ENCODE measurements at regions not wholly inside any gene's neighbourhood (a gene's known extent, or its start where the extent isn't known, plus 50 kb on each side); places are given as distances from the start of the nearest gene placed in this dataset.
"Not testable (repeated sequence)": the region's sequence is repeated elsewhere in the genome, so short reads cannot be mapped to it uniquely, and the experiment has no call there.

DNA sequence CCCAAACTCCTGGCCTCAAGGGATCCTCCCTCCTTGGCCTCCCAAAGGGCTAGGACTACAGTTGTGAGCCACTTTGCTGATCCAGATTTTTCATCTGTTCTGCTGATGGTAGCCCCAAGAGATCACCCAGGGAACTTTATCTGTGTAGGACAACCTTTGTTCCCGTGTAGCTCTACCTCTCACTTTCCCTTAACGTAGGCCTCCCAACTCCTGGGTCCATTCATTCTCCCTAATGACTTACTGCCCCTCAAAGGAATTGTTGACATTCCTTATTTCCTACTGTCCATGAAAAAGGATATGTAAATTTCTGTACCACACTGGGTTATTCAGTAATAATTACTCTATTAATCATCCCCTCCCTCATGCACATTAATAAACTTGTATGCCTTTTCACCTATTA lies 51.0 kb upstream of the PHF24 start:
- intact Hi-C loops (cut with DNase I) = no loop called here
- no peak for DNase-seq

GRCh38 chr9:34899535-34900158 lies 58.4 kb upstream of the PHF24 start:
- intact Hi-C loops (cut with DNase I) = loop anchor here (1.0 kb wide), 2 partner anchors 86 to 197 kb away; partner anchors contain the start of gene PIGO

DNA sequence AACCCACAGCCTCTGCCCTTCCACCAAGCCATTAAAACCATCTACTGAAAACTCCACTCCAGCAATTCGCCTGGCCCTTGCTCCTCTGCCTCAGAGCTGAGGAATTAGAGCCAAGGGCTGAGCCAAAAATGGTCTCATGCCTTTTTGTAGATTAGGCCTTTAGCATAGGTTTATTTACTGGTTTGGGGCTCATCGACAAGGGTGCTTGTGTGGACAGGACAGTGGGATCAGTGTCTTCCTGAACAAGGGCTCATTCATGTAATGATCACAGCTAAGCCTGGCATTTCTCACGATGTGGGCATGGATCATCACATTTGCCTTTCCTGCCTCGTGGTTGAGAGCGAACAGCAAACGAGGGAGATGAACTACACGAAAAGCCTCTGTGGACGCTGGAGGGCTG lies 59.2 kb upstream of the PHF24 start:
- DNase-seq = peak in 7 of 10 donors; percentile 13 to 90 (median 38)
- intact Hi-C loops (cut with DNase I) = loop anchor here (1.0 kb wide), 2 partner anchors 86 to 197 kb away; partner anchors contain the start of gene PIGO

More at GRCh38 chr9:34899535-34900158, 58.4 kb upstream of the PHF24 start:
- DNase-seq = peak; percentile 70 to 97 (median 87)

GRCh38 chr9:34896112-34896511 lies 62.0 kb upstream of the PHF24 start:
- DNase-seq = no peak
- intact Hi-C loops (cut with DNase I) = no loop called here

DNA sequence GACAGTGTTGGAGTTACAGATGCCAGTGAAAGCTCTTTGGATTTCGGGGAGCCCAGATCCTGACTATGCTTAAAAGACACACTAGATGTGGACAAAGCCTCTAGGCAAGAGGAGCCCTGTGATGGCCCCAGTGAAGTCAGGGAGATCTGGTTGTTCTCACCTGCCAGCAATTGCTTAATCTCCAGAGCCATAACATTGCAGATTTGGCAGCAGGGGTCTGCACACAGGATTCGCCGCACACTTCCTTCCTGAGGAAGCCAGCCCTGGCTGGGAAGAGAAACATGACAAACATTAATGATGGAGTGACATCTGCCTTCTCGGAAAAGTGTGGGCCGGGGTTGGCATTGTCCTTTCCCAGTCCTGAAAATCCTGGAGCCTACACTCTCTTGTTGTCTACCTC lies 65.2 kb upstream of the PHF24 start:
- intact Hi-C loops (cut with DNase I) = no loop called here
- DNase-seq = no peak

DNA sequence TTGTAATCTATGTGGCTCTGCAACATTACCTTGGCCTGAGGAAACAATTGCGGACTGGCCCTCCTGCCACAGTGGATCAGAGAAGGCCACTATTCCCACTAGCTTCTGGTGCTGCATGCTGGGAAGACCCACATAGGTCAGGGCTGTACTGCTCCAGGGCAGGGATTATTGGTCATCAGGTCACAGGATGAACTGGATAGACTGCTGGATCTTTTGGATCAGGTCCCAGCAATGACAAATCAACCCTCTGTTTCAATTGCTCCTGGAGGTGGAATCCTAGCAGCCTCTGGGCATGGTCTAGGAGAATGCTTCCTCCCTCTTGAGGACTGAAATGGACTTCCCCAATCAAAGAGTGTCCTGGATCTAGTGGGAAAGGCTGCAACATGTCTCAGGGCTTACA lies 66.7 kb upstream of the PHF24 start:
- intact Hi-C loops (cut with DNase I) = no loop called here
- no peak for DNase-seq

DNA sequence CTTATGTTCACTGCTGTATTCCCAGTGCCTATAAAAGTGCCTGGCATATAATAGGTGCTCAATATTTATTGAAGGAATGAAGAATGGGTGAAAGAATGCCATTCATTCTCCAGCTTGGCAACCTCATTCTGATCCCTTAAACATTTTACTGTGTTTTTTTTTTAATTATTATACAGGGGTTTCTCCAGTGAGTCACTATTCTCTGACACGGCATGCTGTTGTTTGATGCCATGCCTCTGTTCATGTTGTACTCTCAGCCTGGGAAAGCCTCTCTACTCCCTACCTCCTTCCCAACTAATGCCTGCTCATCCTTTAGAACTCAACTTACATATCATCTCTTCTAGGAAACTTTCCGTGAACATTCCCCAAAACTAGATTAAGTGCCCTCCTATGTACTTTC lies 70.2 kb upstream of the PHF24 start:
- intact Hi-C loops (cut with DNase I) = no loop called here
- no peak for DNase-seq

GRCh38 chr9:34884747-34885189 lies 73.3 kb upstream of the PHF24 start:
- no peak for DNase-seq
- intact Hi-C loops (cut with DNase I) = no loop called here

GRCh38 chr9:34876096-34876495 lies 82.0 kb upstream of the PHF24 start:
- DNase-seq = no peak
- intact Hi-C loops (cut with DNase I) = no loop called here

- intact Hi-C loops (cut with DNase I) = no loop called here
- peak in 1 of 10 donors; percentile 8 for DNase-seq
These were observed 88.7 kb upstream of the PHF24 start for GRCh38 chr9:34869390-34869789.

DNA sequence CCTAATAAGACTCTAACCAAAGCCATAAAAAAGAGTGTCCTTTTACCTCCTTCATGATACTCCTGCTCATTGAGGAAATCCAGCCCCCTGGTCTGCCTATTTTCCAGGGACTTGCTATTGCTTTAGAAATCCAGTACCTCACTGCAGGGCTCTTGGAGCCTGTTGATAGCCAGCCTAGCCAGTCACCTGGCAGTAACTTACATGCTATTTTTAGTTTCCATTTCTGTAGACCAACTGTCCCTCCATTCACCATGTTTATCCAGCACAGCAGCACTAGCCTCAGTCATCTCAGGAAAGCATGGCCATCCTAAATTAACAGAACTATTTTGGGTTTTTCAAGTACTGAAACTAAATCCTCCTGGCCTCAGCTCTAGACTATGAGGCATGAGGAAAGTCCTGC lies 91.5 kb upstream of the PHF24 start:
- DNase-seq = no peak
- intact Hi-C loops (cut with DNase I) = no loop called here

- intact Hi-C loops (cut with DNase I) = no loop called here
- no peak for DNase-seq
These were observed 94.7 kb upstream of the PHF24 start for GRCh38 chr9:34863426-34863825.

DNA sequence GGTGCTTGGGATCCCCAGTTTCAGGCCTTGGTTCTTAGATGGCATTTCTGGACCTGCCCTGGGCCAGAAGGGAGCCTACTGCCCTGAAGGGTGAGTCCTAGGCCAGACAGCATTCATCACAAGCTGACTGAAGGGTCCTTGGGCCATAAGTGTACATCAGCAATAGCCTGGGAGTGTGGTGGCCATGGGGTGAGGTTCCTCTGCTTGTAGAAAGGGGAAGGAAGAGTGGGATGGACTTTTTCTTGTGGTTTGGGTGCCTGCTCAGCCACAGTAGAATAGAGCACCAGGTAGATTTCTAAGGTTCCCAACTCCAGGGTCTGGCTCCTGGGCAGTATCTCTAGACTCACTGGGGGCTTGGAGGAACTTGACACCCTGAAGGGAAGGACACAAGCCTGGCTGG lies 95.2 kb upstream of the PHF24 start:
- peak in 1 of 10 donors; percentile 41 for DNase-seq
- intact Hi-C loops (cut with DNase I) = no loop called here

- intact Hi-C loops (cut with DNase I) = no loop called here
- no peak for DNase-seq
These were observed 96.0 kb upstream of the PHF24 start for GRCh38 chr9:34862043-34862442.

DNA sequence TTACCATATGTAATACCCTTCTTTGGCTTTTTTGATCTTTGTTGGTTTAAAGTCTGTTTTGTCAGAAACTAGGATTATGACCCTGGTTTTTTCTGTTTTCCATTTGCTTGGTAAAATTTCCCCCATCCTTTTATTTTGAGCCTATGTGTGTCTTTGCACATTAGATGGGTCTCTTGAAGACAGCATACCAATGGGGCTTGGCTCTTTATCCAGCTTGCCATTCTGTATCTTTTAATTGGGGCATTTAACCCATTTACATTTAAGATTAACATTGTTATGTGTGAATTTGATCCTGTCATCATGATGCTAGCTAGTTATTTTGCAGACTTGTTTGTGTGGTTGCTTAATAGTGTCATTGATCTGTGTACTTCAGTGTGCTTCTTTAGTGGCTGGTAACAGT lies 103.1 kb upstream of the PHF24 start:
- intact Hi-C loops (cut with DNase I); DNase-seq: not testable (repeated sequence)

DNA sequence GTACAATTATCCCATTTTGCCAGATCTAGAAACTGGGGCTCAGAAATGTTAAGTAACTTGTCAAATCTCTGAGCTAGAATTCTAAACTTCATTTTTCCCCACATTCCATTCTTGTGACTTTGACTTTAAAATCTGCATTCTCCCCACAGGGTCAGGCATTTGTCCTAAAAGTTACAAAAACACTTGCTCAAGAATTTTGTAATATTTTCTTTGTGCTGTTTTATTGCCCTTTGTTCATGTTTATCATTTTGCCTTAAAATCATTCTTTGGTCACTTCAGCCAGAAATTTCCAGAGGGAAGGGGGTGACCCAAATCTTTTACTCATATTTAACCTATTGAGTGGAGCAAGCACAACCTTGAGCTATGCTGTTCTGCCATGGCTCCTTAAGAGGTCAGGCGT lies 120.1 kb upstream of the CCL21 start:
- intact Hi-C loops (cut with DNase I) = no loop called here
- DNase-seq = no peak

DNA sequence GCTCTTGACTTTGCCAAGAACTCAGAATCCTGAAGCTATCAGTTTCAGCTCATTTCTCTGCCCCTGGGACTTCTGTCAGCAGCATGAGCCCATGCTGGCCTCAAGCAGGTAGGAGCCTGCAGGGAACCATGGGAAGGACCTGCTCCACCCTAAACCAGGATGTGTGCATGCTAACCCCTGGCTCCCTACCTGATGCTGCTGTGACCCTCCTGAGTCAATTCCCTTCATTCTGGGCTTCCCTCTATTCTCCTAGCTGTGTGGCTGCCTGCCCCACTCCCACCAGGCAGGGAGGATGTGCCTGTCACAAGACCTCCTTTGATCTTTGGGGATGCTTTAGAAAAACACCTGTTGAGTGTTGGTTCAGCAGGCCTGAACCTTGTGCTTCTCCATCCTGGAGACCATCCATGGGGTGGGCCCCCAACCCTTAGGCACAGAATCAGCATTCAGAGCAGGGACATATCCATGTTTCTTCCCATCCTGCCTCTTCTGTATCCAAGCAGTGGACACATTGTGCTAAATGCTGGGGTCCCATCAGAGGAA lies 117.1 kb upstream of the CCL21 start:
- no peak for DNase-seq
- intact Hi-C loops (cut with DNase I) = no loop called here

- no peak for DNase-seq
- intact Hi-C loops (cut with DNase I) = no loop called here
These were observed 115.8 kb upstream of the CCL21 start for GRCh38 chr9:34825775-34826174.

DNA sequence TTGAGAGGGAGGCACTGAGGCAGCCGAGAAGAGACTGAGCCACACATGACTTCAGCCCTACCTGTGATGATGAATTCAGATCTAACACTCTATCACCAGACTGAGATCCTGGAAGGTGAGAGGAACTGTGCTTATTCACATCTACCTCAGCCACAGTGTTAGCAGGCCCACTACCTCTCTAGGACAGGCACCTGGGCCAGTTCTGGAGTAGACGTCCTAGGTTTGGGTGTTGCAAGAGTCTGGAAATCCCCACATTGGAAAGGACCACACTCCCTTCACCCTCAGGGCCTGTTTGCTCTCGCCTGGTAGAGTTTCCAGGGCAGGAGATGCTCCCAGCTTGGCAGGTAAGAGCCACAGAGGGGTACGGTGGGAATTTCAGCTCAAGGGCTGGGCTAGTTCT lies 113.8 kb upstream of the CCL21 start:
- intact Hi-C loops (cut with DNase I) = no loop called here
- DNase-seq = no peak

DNA sequence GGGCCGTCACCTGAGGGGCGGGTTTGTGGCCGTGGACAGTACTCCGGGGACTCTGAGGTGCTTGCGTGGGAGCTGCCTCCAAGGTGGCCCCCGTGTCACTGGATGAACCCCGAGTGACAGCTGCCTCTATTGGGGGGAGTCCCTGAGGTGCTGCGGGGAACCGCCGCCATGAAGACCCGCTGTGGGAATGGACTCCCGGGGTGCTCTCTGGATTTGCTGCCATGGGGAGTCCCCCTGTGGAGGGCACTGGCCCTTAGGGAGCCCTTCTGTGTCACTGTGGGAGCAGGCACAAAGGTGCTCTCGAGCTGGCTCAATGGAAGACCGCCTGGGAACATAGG lies 100.2 kb upstream of the CCL21 start:
- intact Hi-C loops (cut with DNase I) = no loop called here
- DNase-seq = no peak

DNA sequence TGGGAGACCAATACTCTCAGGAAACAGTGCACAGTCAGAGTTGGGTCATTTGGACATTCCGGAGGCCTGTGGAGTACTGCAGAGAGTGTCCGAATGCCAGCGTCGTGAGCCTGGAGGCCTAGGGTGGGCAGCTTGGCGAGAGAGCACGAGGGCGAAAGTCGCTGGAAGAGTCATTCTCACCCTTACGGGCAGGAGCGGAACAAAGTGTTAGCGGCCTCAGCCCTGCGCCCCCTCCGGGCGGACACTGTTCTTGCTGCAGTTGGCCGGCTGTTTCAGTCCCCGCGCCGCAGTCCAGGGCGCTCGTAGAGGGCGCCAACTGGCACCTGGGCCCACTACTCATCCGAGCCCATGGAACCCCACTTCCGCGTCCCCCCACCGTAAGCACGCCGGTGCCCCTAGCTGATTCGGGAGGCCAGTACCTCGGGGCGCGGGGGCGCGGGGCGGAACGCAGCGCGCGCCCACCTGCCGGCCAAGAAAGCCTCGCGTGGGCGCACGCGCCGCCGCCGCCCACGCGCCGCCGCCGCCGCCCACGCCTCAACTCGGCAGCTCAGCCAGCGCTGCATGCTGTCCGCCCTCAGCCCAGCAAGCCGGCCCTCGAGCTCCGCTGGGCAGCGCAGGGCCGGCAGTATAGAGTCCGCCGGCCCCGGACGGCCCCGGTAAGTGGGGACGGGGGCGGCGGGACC lies 99.7 kb upstream of the CCL21 start:
- DNase-seq = peak in 6 of 10 donors; percentile 12 to 76 (median 18)
- intact Hi-C loops (cut with DNase I) = no loop called here

DNA sequence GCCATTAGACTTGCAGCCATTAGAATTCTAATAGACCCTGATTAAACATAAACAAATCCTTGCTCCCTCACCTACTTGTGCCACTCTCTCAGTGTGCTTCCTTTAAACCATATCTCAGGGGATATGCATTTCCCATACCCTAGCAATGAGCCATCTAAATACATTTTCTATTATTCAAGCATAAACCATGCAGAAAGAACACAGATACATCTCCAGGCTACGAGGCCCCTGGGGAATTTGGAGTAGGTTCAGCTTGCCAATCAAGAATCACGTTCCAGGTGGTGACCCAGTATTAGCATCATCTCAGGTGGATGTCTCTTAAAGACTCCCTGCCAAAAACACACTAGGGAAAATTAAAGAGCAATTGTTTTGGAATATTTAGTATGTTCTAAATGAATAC lies 93.0 kb upstream of the CCL21 start:
- intact Hi-C loops (cut with DNase I) = no loop called here
- no peak for DNase-seq
